Tibial nerve (tissue), 4 donors: ENCODE measurements at regions not wholly inside any gene's neighbourhood (a gene's known extent, or its start where the extent isn't known, plus 50 kb on each side); places are given as distances from the start of the nearest gene placed in this dataset.

ENCODE experiments used
- CTCF ChIP-seq, 5 experiments: fragments of 200-600 bp in 3 of 5; fragments of 450-650 bp in 2 of 5; sonication (generic) in 3 of 5; IDR thresholded peaks; one replicate each; pipeline ENCODE4 v1.5.1; 2016 to 2019; ENCODE audit warnings: antibody characterized with exemption in 5 of 5, mild to moderate bottlenecking in 3 of 5, moderate library complexity in 2 of 5
- EP300 ChIP-seq, 2 donors: sonication (generic); formaldehyde crosslinking; IDR thresholded peaks; one replicate each; pipeline ENCODE4 v1.6.1; 2017; ENCODE audit warnings: antibody characterized with exemption in 2 of 2, mild to moderate bottlenecking in 1 of 2
- POLR2A ChIP-seq, 2 donors: fragments of 450-650 bp; IDR thresholded peaks; one replicate each; pipeline ENCODE4 v1.6.1; 2017; ENCODE audit warnings: antibody characterized with exemption in 2 of 2, mild to moderate bottlenecking in 2 of 2, moderate library complexity in 2 of 2

- TF ChIP-seq CTCF (IDR thresholded peaks at IDR 0.05) (no peak), EP300 (IDR thresholded peaks at IDR 0.05) (no peak), POLR2A (IDR thresholded peaks at IDR 0.05) (no peak)
These were observed 197.8 kb upstream of the MEIS1 start for GRCh38 chr2:66236816-66237802.
